ENCODE measurements at regions not wholly inside any gene's neighbourhood (a gene's known extent, or its start where the extent isn't known, plus 50 kb on each side); places are given as distances from the start of the nearest gene placed in this dataset.

DNA sequence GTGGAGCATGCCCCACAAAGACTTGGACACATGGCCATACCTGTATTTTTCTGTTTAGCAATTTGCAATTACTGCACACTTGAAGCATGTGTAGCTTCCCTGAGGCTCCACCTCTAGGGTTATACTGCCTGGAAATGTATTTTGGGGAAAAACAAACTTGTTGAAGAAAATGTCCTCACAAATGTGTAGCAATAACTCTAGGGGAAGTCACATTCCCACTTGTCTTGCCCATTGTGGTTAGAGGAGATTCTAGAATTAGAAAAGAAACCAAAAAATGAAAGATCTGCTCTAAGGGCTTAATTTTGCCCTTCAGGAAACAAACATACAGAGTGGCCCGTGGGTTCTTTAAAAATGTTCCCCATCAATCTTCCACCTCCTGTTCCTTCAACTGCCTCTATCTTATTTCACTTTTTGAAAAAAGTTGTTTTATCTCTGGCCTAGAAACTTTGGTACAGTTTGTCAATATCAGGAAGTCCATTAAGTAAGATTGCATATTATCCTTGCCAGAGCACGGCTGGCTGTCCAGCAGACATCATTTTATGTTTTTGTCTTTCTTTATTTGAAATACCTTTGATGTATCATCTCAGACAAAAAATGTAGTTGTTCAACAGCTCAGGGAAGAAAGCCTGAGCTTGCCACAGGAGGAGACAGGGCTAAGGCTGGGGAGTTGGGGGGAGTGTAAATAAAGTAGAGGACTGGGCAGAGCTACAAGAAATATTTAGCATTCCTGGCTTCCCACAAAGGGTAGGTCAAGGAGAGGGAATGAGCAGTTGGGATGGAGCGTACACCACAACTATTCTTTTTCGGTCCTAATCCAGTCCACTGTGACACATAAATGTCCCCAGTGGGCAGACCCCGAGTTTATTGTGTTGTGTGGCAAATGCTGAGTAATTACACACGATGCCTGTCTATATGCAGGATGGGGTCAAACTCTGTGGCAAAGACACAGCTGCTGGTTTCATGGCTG, 96.8 kb upstream of the CDC42EP3 start:
- Histone ChIP-seq H3K27ac (peak overlapping the region in 2 of 4 donors; percentile 50 to 67), H3K4me1 (peaks cover 0 to 12% (median 0%) of the 10 kb centered on the region in 3 donors), H3K4me3 (no peak overlapping the region), H3K9me3 (no peaks in the 10 kb centered on the region), H3K36me3 (no peaks in the 10 kb centered on the region), H3K27me3 (peaks cover 0 to 28% (median 0%) of the 10 kb centered on the region in 4 donors)
- 39 to 43% methylated on average over 4 to 6 of the region's 6 CpGs for WGBS, 2 donors
- intact Hi-C loops (cut with DNase I): no loop called here
- no peak for TF ChIP-seq POLR2A (IDR thresholded peaks at IDR 0.05)
- TF ChIP-seq, protein P1, sequence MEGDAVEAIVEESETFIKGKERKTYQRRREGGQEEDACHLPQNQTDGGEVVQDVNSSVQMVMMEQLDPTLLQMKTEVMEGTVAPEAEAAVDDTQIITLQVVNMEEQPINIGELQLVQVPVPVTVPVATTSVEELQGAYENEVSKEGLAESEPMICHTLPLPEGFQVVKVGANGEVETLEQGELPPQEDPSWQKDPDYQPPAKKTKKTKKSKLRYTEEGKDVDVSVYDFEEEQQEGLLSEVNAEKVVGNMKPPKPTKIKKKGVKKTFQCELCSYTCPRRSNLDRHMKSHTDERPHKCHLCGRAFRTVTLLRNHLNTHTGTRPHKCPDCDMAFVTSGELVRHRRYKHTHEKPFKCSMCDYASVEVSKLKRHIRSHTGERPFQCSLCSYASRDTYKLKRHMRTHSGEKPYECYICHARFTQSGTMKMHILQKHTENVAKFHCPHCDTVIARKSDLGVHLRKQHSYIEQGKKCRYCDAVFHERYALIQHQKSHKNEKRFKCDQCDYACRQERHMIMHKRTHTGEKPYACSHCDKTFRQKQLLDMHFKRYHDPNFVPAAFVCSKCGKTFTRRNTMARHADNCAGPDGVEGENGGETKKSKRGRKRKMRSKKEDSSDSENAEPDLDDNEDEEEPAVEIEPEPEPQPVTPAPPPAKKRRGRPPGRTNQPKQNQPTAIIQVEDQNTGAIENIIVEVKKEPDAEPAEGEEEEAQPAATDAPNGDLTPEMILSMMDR (IDR thresholded peaks at IDR 0.05): no peak
- DNase-seq: no peak

DNA sequence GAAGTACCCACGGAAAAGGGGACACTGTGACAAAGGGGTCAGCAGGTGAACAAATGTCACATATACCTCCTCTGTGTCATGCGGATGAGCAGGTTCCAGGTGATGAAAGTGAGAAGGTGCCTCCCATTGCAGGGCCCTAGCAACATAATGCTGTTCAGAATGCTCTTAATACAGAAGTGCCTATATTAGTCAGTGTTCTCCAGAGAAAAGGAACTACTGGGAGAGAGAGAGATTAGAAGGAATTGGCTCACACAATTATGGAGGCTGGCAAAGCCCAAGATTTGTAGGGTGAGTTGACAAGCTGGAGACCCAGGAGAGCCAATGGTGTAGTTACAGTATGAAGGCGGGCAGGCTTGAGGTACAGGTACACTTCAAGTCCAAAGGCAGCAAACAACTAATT, 98.1 kb upstream of the CDC42EP3 start:
- Histone ChIP-seq H3K4me3 (no peak overlapping the region), H3K36me3 (no peaks in the 10 kb centered on the region), H3K9me3 (no peaks in the 10 kb centered on the region), H3K4me1 (peaks cover 0 to 12% (median 0%) of the 10 kb centered on the region in 3 donors), H3K27me3 (peaks cover 0 to 41% (median 0%) of the 10 kb centered on the region in 4 donors), H3K27ac (no peak overlapping the region)
- no peak for DNase-seq
- intact Hi-C loops (cut with DNase I): no loop called here
- TF ChIP-seq POLR2A (IDR thresholded peaks at IDR 0.05): no peak
- TF ChIP-seq, protein P1 (IDR thresholded peaks at IDR 0.05): no peak
- WGBS, 2 donors: 84 to 94% methylated on average over 3 of the region's 3 CpGs

GRCh38 chr2:37770797-37771196, 99.4 kb upstream of the CDC42EP3 start:
- H3K4me3 ChIP-seq: no peak overlapping the region
- TF ChIP-seq POLR2A (IDR thresholded peaks at IDR 0.05): no peak
- TF ChIP-seq, protein P1 (IDR thresholded peaks at IDR 0.05): no peak
- DNase-seq: no peak
- WGBS, 2 donors: 81 to 100% methylated on average over 2 of the region's 2 CpGs
- intact Hi-C loops (cut with DNase I): no loop called here
- H3K27ac ChIP-seq: no peak overlapping the region
- no peaks in the 10 kb centered on the region for H3K36me3 ChIP-seq
- H3K9me3 ChIP-seq: no peaks in the 10 kb centered on the region
- H3K4me1 ChIP-seq: peaks cover 0 to 24% (median 6%) of the 10 kb centered on the region in 3 donors
- peaks cover 0 to 50% (median 0%) of the 10 kb centered on the region in 4 donors for H3K27me3 ChIP-seq

DNA sequence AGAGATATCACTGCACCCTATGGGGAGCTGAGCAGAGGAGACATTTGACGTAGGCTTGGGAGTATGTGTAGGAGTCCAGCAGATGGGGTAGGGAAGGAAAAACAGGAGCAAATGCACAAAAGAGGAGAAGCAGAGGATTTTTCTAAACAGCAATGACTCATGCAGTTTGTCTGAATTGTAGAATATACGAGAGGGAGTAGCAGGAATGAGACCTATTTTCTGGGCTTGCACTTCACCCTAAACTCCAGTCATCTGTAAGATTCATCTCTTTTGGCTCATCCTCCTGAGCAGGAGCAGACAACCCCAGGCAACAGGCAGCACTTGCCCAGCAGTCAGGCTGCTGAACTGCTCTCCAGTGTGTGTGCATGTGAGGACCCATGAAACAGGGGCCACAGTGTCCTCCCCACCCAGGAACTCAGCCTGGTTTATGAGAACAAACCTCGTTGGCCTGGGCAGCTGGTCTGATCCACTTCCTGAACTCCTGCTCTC, 100.2 kb upstream of the CDC42EP3 start:
- peaks cover 0 to 59% (median 0%) of the 10 kb centered on the region in 4 donors for H3K27me3 ChIP-seq
- no peak for DNase-seq
- 48 to 63% methylated on average over 2 to 3 of the region's 3 CpGs for WGBS, 2 donors
- peaks cover 0 to 32% (median 10%) of the 10 kb centered on the region in 3 donors for H3K4me1 ChIP-seq
- H3K4me3 ChIP-seq: no peak overlapping the region
- no peaks in the 10 kb centered on the region for H3K36me3 ChIP-seq
- TF ChIP-seq, protein P1 (IDR thresholded peaks at IDR 0.05): no peak
- TF ChIP-seq POLR2A (IDR thresholded peaks at IDR 0.05): no peak
- H3K9me3 ChIP-seq: no peaks in the 10 kb centered on the region
- H3K27ac ChIP-seq: peak overlapping the region in 1 of 4 donors; percentile 30
- intact Hi-C loops (cut with DNase I): no loop called here

Measured in esophagus squamous epithelium (tissue), 5 donors.